Hepatocyte (in vitro differentiated cells): ENCODE measurements at regions not wholly inside any gene's neighbourhood (a gene's known extent, or its start where the extent isn't known, plus 50 kb on each side); places are given as distances from the start of the nearest gene placed in this dataset.

Experiments
- EZH2 ChIP-seq: fragments of 200-600 bp; sonication (generic); IDR thresholded peaks from 2 replicates; pipeline ENCODE4 v1.6.1; 2016; ENCODE audit warnings: antibody characterized with exemption, mild to moderate bottlenecking, borderline replicate concordance
- EZH2phosphoT487 ChIP-seq: fragments of 200-600 bp; sonication (generic); IDR thresholded peaks from one replicate; pipeline ENCODE4 v1.6.1; 2018; ENCODE audit warnings: antibody characterized with exemption, mild to moderate bottlenecking, low read depth, moderate library complexity; ENCODE audit not compliant: unreplicated experiment, severe bottlenecking

DNA sequence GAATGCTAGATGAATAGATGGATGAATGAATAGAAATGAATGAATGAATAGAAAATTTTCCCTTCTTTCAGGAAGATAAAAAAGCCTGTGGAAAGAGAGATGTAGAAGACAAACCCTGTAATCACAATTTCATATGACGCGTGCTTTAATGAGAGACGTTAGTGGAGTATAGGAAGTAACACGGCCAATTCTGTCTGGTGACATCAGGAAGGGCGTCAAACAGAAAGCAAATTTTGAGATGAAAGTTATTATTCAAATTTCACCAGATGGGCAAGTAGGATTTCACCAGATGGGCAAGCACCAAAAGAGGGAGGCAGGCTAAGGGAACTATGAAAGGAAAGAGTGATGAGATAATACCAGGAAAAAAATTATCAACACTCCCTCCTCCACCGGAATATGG is 128.9 kb upstream of the PRSS1 start:
- no peak for TF ChIP-seq EZH2phosphoT487
- no peak for TF ChIP-seq EZH2
